ENCODE measurements at regions not wholly inside any gene's neighbourhood (a gene's known extent, or its start where the extent isn't known, plus 50 kb on each side); places are given as distances from the start of the nearest gene placed in this dataset.
A peak's percentile ranks its signal among the peaks of the same experiment; 100 is the strongest.

DNA sequence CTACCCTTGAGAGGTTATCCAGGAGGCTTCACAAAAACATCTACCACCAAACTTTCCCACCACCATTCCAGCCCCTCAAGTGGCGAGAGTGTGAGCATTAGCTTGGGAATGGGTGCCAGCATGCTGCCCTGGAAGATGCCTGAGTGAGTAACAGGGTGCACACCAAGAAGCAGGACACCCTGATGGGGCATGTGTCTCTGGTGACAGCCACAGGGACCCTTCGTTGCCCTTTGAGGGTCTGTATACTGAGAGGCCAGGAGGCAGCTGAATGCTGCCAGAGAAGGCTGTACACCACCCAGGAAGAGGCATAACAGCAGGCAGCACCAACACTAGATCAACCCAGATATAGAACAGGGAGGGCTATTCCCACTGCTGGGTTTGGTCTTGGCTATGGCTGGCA, 233.6 kb upstream of the THSD7B start:
- H3K27ac ChIP-seq (ENCODE audit: low read length) = no peak overlapping the region
- no peaks in the 10 kb centered on the region for H3K4me1 ChIP-seq (ENCODE audit: insufficient read depth, low read length)
- H3K79me2 ChIP-seq (ENCODE audit: insufficient read depth, low read length) = no peaks in the 10 kb centered on the region
- DNase-seq = no peak
- TF ChIP-seq, protein P1, sequence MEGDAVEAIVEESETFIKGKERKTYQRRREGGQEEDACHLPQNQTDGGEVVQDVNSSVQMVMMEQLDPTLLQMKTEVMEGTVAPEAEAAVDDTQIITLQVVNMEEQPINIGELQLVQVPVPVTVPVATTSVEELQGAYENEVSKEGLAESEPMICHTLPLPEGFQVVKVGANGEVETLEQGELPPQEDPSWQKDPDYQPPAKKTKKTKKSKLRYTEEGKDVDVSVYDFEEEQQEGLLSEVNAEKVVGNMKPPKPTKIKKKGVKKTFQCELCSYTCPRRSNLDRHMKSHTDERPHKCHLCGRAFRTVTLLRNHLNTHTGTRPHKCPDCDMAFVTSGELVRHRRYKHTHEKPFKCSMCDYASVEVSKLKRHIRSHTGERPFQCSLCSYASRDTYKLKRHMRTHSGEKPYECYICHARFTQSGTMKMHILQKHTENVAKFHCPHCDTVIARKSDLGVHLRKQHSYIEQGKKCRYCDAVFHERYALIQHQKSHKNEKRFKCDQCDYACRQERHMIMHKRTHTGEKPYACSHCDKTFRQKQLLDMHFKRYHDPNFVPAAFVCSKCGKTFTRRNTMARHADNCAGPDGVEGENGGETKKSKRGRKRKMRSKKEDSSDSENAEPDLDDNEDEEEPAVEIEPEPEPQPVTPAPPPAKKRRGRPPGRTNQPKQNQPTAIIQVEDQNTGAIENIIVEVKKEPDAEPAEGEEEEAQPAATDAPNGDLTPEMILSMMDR (IDR thresholded peaks at IDR 0.05; ENCODE audit: borderline replicate concordance, extremely low read depth, low read length, poor library complexity, severe bottlenecking) = no peak
- no peak for TF ChIP-seq EZH2 (IDR thresholded peaks at IDR 0.05; ENCODE audit: borderline replicate concordance, low read depth, low read length, severe bottlenecking)
- ATAC-seq (ENCODE audit: insufficient read depth, low read depth) = no peak
- no peak overlapping the region for H3K4me3 ChIP-seq (ENCODE audit: low read depth in 1 of 2, low read length in 2 of 2)
- H3K4me2 ChIP-seq (ENCODE audit: insufficient read depth, low read length) = no peak overlapping the region
- no peaks in the 10 kb centered on the region for H3K27me3 ChIP-seq (ENCODE audit: insufficient read depth, low read length, poor library complexity)
- no peak overlapping the region for H2AFZ ChIP-seq (ENCODE audit: low read depth, low read length)
- no peaks in the 10 kb centered on the region for H3K36me3 ChIP-seq (ENCODE audit: insufficient read depth, low read length)
- no peaks in the 10 kb centered on the region for H4K20me1 ChIP-seq (ENCODE audit: insufficient read depth, low read length)
- H3K9ac ChIP-seq (ENCODE audit: low read depth, low read length) = no peak overlapping the region
- no peaks in the 10 kb centered on the region for H3K9me3 ChIP-seq (ENCODE audit: insufficient read depth, low read length, severe bottlenecking)

DNA sequence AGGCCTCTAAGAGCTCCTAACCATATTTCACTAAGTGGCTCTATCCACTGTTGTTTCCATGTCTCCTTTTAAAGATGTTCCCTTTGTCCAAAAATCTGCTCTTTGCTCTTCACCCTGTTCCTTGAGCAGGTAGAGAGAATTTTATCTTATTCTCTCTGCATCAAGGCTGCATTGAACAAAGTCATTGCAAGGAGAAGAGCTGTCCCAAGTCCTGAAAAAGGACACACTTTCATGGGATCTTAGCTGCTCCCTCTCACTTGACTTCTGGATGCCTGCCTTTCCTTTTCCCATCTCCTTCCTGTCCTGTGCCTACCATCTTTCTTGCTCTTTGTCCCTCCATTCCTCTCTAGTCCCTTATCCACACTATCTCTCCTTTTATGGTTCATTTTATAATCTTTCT, 235.2 kb upstream of the THSD7B start:
- H3K27me3 ChIP-seq (ENCODE audit: insufficient read depth, low read length, poor library complexity) = no peaks in the 10 kb centered on the region
- H3K79me2 ChIP-seq (ENCODE audit: insufficient read depth, low read length) = no peaks in the 10 kb centered on the region
- ATAC-seq (ENCODE audit: insufficient read depth, low read depth) (no peak; the same call in 2 of the 3 replicates), DNase-seq (no peak)
- TF ChIP-seq, protein P1 (IDR thresholded peaks at IDR 0.05; ENCODE audit: borderline replicate concordance, extremely low read depth, low read length, poor library complexity, severe bottlenecking) = no peak
- no peak for TF ChIP-seq EZH2 (IDR thresholded peaks at IDR 0.05; ENCODE audit: borderline replicate concordance, low read depth, low read length, severe bottlenecking)
- H3K4me1 ChIP-seq (ENCODE audit: insufficient read depth, low read length) = no peaks in the 10 kb centered on the region
- no peak overlapping the region for H3K4me2 ChIP-seq (ENCODE audit: insufficient read depth, low read length)
- no peaks in the 10 kb centered on the region for H3K9me3 ChIP-seq (ENCODE audit: insufficient read depth, low read length, severe bottlenecking)
- H3K4me3 ChIP-seq (ENCODE audit: low read depth in 1 of 2, low read length in 2 of 2) = no peak overlapping the region
- no peak overlapping the region for H3K9ac ChIP-seq (ENCODE audit: low read depth, low read length)
- no peak overlapping the region for H3K27ac ChIP-seq (ENCODE audit: low read length)
- H4K20me1 ChIP-seq (ENCODE audit: insufficient read depth, low read length) = no peaks in the 10 kb centered on the region
- no peak overlapping the region for H2AFZ ChIP-seq (ENCODE audit: low read depth, low read length)
- H3K36me3 ChIP-seq (ENCODE audit: insufficient read depth, low read length) = no peaks in the 10 kb centered on the region

DNA sequence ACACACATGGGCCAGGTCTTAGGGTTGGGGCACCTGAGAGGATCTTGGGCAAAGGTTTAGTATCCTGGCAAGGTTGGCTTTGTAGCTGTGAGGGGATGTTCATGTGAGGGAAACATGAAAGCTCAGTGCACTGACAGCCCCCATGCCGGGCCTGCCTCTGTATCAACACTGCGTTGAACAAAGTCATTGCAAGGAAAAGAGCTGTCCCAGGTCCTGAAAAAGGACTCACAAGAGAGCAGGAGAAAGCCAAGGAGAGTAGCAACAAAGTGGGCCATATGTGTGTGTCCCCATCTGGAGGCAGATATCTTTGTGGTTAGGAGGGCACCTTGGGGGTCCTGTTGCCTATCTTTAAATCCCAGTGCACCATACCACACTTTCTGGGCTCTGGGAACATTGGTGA, 237.8 kb upstream of the THSD7B start:
- peak; percentile 83 for ATAC-seq (ENCODE audit: insufficient read depth, low read depth)
- Histone ChIP-seq H3K36me3 (ENCODE audit: insufficient read depth, low read length) (no peaks in the 10 kb centered on the region), H4K20me1 (ENCODE audit: insufficient read depth, low read length) (no peaks in the 10 kb centered on the region), H3K79me2 (ENCODE audit: insufficient read depth, low read length) (no peaks in the 10 kb centered on the region), H3K4me3 (ENCODE audit: low read depth in 1 of 2, low read length in 2 of 2) (no peak overlapping the region), H2AFZ (ENCODE audit: low read depth, low read length) (no peak overlapping the region), H3K4me2 (ENCODE audit: insufficient read depth, low read length) (no peak overlapping the region), H3K9ac (ENCODE audit: low read depth, low read length) (no peak overlapping the region), H3K27ac (ENCODE audit: low read length) (no peak overlapping the region), H3K9me3 (ENCODE audit: insufficient read depth, low read length, severe bottlenecking) (no peaks in the 10 kb centered on the region), H3K27me3 (ENCODE audit: insufficient read depth, low read length, poor library complexity) (no peaks in the 10 kb centered on the region), H3K4me1 (ENCODE audit: insufficient read depth, low read length) (no peaks in the 10 kb centered on the region)
- TF ChIP-seq, protein P1 (IDR thresholded peaks at IDR 0.05; ENCODE audit: borderline replicate concordance, extremely low read depth, low read length, poor library complexity, severe bottlenecking) = no peak
- no peak for TF ChIP-seq EZH2 (IDR thresholded peaks at IDR 0.05; ENCODE audit: borderline replicate concordance, low read depth, low read length, severe bottlenecking)
- DNase-seq = peak; percentile 53

DNA sequence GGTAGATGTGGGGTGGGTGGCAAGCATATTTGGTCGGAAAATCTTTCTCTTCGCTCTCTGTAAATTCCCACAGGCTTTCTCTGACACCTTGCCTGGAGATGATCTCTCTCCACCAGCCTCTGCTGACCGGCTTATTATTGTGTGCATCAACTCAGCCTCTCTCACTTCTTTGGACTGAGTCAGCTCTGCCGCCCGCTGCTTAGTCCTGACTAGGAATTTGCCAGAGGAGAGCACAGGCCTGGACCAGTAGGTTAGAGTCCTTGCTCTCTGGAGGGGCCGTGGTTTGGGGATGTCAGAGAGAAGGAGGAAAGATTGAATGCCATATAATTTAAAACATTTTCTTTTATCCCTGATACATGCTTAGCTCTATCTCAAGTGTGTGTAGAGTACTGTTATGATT, 242.6 kb upstream of the THSD7B start:
- H3K9me3 ChIP-seq (ENCODE audit: insufficient read depth, low read length, severe bottlenecking) = no peaks in the 10 kb centered on the region
- no peaks in the 10 kb centered on the region for H3K79me2 ChIP-seq (ENCODE audit: insufficient read depth, low read length)
- ATAC-seq (ENCODE audit: insufficient read depth, low read depth) (no peak), DNase-seq (no peak)
- no peak overlapping the region for H3K4me3 ChIP-seq (ENCODE audit: low read depth in 1 of 2, low read length in 2 of 2)
- no peaks in the 10 kb centered on the region for H3K36me3 ChIP-seq (ENCODE audit: insufficient read depth, low read length)
- H3K9ac ChIP-seq (ENCODE audit: low read depth, low read length) = no peak overlapping the region
- H4K20me1 ChIP-seq (ENCODE audit: insufficient read depth, low read length) = no peaks in the 10 kb centered on the region
- no peak overlapping the region for H3K27ac ChIP-seq (ENCODE audit: low read length)
- H2AFZ ChIP-seq (ENCODE audit: low read depth, low read length) = no peak overlapping the region
- H3K27me3 ChIP-seq (ENCODE audit: insufficient read depth, low read length, poor library complexity) = peaks cover 3% of the 10 kb centered on the region
- H3K4me2 ChIP-seq (ENCODE audit: insufficient read depth, low read length) = no peak overlapping the region
- H3K4me1 ChIP-seq (ENCODE audit: insufficient read depth, low read length) = no peaks in the 10 kb centered on the region
- TF ChIP-seq, protein P1 (IDR thresholded peaks at IDR 0.05; ENCODE audit: borderline replicate concordance, extremely low read depth, low read length, poor library complexity, severe bottlenecking) = no peak
- TF ChIP-seq EZH2 (IDR thresholded peaks at IDR 0.05; ENCODE audit: borderline replicate concordance, low read depth, low read length, severe bottlenecking) = no peak

Data from DND-41 (cell line).